OCI-LY1 (cell line): ENCODE measurements at regions not wholly inside any gene's neighbourhood (a gene's known extent, or its start where the extent isn't known, plus 50 kb on each side); places are given as distances from the start of the nearest gene placed in this dataset.

ENCODE experiments used
- H2AFZ ChIP-seq: fragments of 200-600 bp; sonication (generic), shearing (Covaris generic); 2 replicates; pipeline ENCODE4 v1.6.0; 2014; ENCODE audit warnings: antibody characterized with exemption, mild to moderate bottlenecking, low read length
- H3F3A ChIP-seq: fragments of 200-600 bp; sonication (generic), shearing (Covaris generic); 2 replicates; pipeline ENCODE4 v1.6.0; 2014; ENCODE audit warnings: mild to moderate bottlenecking, antibody characterized with exemption, low read length, moderate library complexity; ENCODE audit not compliant: insufficient read depth
- H3K27ac ChIP-seq: fragments of 200-600 bp; sonication (generic); 2 replicates; pipeline ENCODE4 v1.5.1; 2014; ENCODE audit warnings: low read length, mixed run types, mild to moderate bottlenecking, low read depth; ENCODE audit not compliant: poor library complexity, severe bottlenecking
- H3K27me3 ChIP-seq: fragments of 200-600 bp; sonication (generic); 2 replicates; pipeline ENCODE4 v1.6.0; 2014; ENCODE audit warnings: antibody characterized with exemption, mild to moderate bottlenecking, low read length, moderate library complexity; ENCODE audit not compliant: insufficient read depth
- H3K36me3 ChIP-seq: fragments of 200-600 bp; sonication (generic); 2 replicates; pipeline ENCODE4 v1.6.1; 2014; ENCODE audit warnings: mild to moderate bottlenecking, antibody characterized with exemption, low read length, moderate library complexity, mixed read lengths; ENCODE audit not compliant: insufficient read depth
- H3K4me1 ChIP-seq: fragments of 200-600 bp; sonication (generic); 2 replicates; pipeline ENCODE4 v1.5.1; 2014; ENCODE audit warnings: mild to moderate bottlenecking, low read length, moderate library complexity; ENCODE audit not compliant: insufficient read depth, severe bottlenecking
- H3K4me2 ChIP-seq: fragments of 200-600 bp; sonication (generic), shearing (Covaris generic); 2 replicates; pipeline ENCODE4 v1.6.1; 2014; ENCODE audit warnings: low read length
- H3K4me3 ChIP-seq: fragments of 200-600 bp; sonication (generic); 2 replicates; pipeline ENCODE4 v1.5.1; 2014; ENCODE audit warnings: low read length, low read depth, mild to moderate bottlenecking, mixed read lengths; ENCODE audit not compliant: poor library complexity, severe bottlenecking
- H3K79me2 ChIP-seq: fragments of 200-600 bp; shearing (Covaris generic); 2 replicates; pipeline ENCODE4 v1.6.1; 2016; ENCODE audit warnings: mixed run types, low read length, mixed read lengths; ENCODE audit not compliant: insufficient read depth
- H3K9ac ChIP-seq: fragments of 200-600 bp; sonication (generic), shearing (Covaris generic); 2 replicates; pipeline ENCODE4 v1.6.1; 2014; ENCODE audit warnings: mild to moderate bottlenecking, low read length, mixed read lengths
- H3K9me2 ChIP-seq: fragments of 200-600 bp; sonication (generic), shearing (Covaris generic); 2 replicates; pipeline ENCODE4 v1.6.1; 2014; ENCODE audit warnings: low read depth, mild to moderate bottlenecking, low read length, mixed read lengths
- H3K9me3 ChIP-seq: fragments of 200-600 bp; shearing (Covaris generic); 2 replicates; pipeline ENCODE4 v1.6.1; 2014; ENCODE audit warnings: low read length, mixed read lengths
- H4K20me1 ChIP-seq: fragments of 200-600 bp; sonication (generic), shearing (Covaris generic); 2 replicates; pipeline ENCODE4 v1.6.0; 2016; ENCODE audit warnings: mild to moderate bottlenecking, low read length; ENCODE audit not compliant: insufficient read depth
- CTCF ChIP-seq: fragments of 200-600 bp; sonication (generic), shearing (Covaris generic); IDR thresholded peaks from 2 replicates; pipeline ENCODE4 v1.5.1; 2017; ENCODE audit warnings: mild to moderate bottlenecking, antibody characterized with exemption, low read length, moderate library complexity, mixed read lengths
- EZH2 ChIP-seq: fragments of 200-600 bp; sonication (generic), shearing (Covaris generic); IDR thresholded peaks from 2 replicates; pipeline ENCODE4 v1.8.0; 2017; ENCODE audit warnings: borderline replicate concordance, mixed run types, mild to moderate bottlenecking, antibody characterized with exemption, low read length, moderate library complexity, mixed read lengths

DNA sequence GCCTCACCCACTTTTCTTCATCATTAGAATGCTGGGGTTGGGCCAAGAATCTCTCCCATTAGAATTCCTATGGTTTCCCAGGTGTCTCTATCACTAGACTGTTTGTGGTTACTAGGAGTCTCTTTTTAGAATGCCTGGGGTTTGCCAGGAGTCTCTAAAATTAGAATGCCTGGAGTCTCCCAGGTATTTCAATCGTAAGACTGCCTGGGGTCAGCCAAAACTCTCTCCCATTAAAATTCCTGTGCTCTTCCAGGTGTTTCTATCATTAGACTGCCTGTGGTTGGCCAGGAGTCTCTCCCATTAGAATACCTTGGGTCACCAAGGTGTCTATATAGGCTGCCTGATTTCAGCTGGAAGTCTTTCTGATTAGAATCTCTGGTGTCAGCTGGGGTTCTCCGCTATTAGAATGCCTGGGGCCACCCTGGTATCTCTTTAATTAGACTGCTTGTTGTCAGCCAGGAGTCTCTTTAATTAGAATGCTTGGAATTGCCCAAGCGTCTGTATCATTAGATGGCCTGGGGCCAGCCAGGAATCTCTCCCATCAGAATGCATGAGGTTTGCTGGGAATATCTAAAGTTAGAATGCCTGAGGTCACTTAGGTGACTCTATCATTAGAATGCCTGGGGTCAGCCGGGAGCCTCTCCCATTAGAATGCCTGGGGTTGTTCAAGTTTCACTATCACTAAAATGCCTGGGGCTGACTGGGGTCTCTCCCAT, 1479.2 kb downstream of the UQCRFS1 start:
- Histone ChIP-seq H3K36me3 (peaks cover 16% of the 10 kb centered on the region), H4K20me1 (no peaks in the 10 kb centered on the region), H3K9ac (no peak overlapping the region), H3K27ac (no peak overlapping the region), H3K9me2 (no peaks in the 10 kb centered on the region), H3K27me3 (no peaks in the 10 kb centered on the region), H3K4me1 (no peaks in the 10 kb centered on the region), H3K9me3 (peaks cover 3% of the 10 kb centered on the region; the same call in 1 of the 2 replicates), H2AFZ (no peak overlapping the region), H3K4me3 (no peak overlapping the region), H3K79me2 (no peaks in the 10 kb centered on the region), H3F3A (no peaks in the 10 kb centered on the region), H3K4me2 (no peak overlapping the region)
- TF ChIP-seq EZH2, result no peak
- TF ChIP-seq CTCF, result no peak

DNA sequence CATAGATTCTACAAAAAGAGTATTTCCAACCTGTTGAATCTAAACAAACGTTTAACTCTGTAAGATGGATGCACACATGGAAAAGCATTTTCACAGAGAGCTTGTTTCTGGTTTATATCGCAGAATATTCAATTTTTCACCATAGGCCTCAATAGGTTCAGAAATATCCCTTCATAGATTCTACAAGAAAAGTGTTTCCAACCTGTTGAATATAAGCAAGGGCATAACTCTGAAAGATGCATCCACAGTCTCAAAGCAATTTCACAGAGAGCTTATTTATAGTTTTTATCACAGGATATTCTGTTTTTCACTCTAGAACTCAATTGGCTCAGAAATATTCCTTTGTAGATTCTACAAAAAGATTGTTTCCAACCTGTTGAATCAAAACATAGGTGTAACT, 1483.6 kb downstream of the UQCRFS1 start:
- Histone ChIP-seq H4K20me1 (no peaks in the 10 kb centered on the region), H3K4me2 (no peak overlapping the region), H3K27ac (no peak overlapping the region), H3K36me3 (peaks cover 16% of the 10 kb centered on the region), H3K4me3 (no peak overlapping the region), H3K9me2 (no peaks in the 10 kb centered on the region), H2AFZ (no peak overlapping the region), H3K9me3 (peaks cover 15% of the 10 kb centered on the region), H3K4me1 (no peaks in the 10 kb centered on the region), H3K9ac (no peak overlapping the region), H3K79me2 (no peaks in the 10 kb centered on the region), H3K27me3 (no peaks in the 10 kb centered on the region), H3F3A (no peaks in the 10 kb centered on the region)
- no peak for TF ChIP-seq EZH2
- TF ChIP-seq CTCF, result no peak

- TF ChIP-seq EZH2 (no peak), CTCF (no peak)
- Histone ChIP-seq H3K4me1 (no peaks in the 10 kb centered on the region), H3K27ac (no peak overlapping the region), H3F3A (no peaks in the 10 kb centered on the region), H4K20me1 (no peaks in the 10 kb centered on the region), H3K27me3 (no peaks in the 10 kb centered on the region), H3K9me3 (peaks cover 13% of the 10 kb centered on the region), H3K9ac (no peak overlapping the region), H3K79me2 (no peaks in the 10 kb centered on the region), H3K4me2 (no peak overlapping the region), H3K36me3 (no peaks in the 10 kb centered on the region), H3K4me3 (no peak overlapping the region), H2AFZ (no peak overlapping the region), H3K9me2 (no peaks in the 10 kb centered on the region)
Observed at GRCh38 chr19:27722625-27723024, 1490.3 kb downstream of the UQCRFS1 start.
